T-helper 1 cell treated with Interleukin-12 subunit alpha and Interleukin-12 subunit beta and Interleukin-4 antibody, amounts not matched to agents 30 ng/mL and 1 ng/mL, for 36 hours (primary cell): ENCODE measurements at regions not wholly inside any gene's neighbourhood (a gene's known extent, or its start where the extent isn't known, plus 50 kb on each side); places are given as distances from the start of the nearest gene placed in this dataset.

Experiments
- intact Hi-C: fragments of 100-400 bp; cut with micrococcal nuclease; formaldehyde crosslinking; loops from one replicate; pipeline ENCODE4 v1.15.1; 2024

DNA sequence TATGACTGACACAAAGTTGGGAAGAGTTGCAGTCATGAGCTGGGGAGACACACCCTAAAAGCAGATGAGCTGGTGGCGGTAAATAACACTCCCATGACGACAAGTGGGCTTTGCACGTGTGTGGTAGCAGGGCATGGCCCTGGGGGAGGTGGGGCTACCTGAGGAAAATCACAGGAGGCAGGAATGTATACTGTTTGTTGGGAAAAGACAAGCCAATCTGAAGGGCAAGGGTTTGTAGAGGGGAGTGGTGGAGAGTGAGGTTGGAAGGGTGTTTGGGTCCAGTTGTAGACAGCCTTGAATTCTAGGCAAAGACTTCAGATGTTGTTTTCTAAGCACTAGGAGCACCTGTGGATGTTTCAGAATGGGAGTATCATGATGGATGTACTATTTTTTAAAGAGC is 151.6 kb downstream of the TM9SF2 start:
- intact Hi-C loops: loop anchor here (10.0 kb wide), 1 partner anchor 1222 kb away; no protein-coding TSS in a partner anchor

DNA sequence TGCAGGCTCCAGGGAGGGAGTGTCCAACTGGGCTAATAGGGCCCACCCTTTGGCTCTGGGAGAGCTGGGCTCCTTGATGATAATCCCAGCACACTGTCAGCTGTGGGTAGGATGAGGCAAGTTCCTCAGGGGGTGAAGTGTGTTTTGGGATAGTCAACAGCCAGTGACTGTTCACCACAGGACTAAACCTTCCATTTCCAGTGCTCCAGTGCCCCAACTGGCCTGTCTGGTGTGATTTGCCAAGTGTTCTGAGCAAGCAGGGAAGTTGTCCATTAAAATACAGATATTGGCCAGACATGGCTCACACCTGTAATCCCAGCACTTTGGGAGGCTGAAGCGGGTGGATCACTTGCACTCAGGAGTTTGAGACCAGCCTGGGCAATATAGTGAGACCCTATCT is 150.9 kb downstream of the TM9SF2 start:
- intact Hi-C loops: loop anchor here (10.0 kb wide), 1 partner anchor 1223 kb away; no protein-coding TSS in a partner anchor

DNA sequence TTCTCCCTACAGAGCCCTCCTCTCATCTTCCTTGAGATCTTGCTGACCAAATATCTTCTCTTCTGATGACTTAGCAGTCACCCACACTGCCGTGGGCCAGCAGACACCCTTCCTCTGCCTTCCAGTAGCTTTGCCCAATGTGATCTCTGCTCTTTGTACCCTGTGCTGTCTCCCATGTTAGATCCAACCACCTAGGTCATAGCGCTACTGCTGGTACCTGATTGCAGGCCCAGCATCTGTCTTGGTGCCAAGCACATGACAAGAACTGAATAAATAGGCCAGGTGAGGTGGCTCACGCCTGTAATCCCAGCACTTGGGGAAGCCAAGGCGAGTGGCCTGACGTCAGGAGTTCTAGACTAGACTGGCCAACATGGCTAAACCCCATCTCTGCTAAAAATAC is 149.7 kb downstream of the TM9SF2 start:
- intact Hi-C loops: loop anchor here (10.0 kb wide), 1 partner anchor 1224 kb away; no protein-coding TSS in a partner anchor

DNA sequence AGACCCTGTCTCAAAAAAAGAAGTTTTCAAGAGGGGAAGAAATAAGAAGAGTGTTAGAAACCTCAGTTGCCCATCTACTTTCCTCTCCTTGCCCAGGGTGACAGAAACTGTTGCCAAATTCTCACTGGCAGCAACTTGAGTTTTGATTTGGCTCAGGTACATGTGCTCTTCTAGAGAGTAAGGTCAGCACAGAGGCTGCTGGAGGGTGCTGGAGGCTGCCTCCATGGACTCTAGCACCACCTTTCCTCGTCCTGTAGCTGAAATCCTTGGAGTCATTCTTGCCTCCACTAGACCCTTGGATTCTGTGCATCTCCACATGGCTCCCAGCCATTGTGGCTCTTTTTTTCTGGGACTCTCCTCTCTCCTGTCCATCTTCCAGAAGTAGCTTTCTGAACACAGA is 149.1 kb downstream of the TM9SF2 start:
- intact Hi-C loops: loop anchor here (10.0 kb wide), 1 partner anchor 1224 kb away; no protein-coding TSS in a partner anchor

DNA sequence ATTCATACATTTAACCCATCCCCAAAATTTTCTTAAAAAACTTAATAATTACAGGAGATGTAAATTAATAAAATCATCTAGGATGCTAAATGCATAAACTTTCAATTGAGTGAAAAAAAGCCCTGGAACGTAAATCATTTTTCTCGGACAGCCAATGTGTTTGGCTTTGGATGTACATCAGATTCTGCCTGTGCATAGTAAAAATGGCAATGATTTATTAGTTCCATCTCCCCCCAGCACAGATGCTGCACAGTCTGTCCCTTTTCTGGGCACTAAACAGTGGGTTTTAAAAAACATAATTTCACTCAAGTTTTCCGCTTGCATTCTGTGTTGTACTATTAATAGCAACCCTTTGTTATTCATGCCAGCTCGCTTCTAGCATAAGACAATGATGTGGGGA is 147.7 kb downstream of the TM9SF2 start:
- intact Hi-C loops: no loop called here

DNA sequence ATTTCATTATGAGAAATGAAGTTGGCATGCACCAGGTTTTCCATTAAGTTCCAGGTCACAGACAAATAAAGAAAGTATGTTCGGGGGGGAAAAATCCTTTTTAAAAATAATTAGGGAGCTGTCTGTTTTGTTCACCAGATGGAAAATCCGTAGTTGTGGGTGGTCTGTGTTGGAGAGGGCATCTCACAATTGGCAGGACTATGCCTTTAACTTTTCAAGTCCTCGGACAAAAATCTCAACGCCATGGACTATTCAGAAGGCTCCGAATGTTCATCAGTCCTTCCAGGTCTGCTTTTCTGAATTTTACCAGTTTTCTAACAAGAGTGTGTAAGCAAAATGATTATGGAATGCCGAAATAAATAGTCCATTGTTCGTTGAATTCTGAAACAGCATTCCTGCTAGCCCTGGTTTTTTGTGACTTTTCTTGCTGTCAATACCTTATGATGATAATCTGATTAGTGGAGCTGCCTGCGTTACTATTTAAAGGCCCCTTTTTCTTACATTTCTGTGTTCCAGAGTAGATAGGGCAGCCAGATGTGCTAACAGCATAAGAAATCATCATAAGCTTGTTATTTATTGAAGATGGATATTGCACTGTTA is 146.9 kb downstream of the TM9SF2 start:
- intact Hi-C loops: no loop called here

DNA sequence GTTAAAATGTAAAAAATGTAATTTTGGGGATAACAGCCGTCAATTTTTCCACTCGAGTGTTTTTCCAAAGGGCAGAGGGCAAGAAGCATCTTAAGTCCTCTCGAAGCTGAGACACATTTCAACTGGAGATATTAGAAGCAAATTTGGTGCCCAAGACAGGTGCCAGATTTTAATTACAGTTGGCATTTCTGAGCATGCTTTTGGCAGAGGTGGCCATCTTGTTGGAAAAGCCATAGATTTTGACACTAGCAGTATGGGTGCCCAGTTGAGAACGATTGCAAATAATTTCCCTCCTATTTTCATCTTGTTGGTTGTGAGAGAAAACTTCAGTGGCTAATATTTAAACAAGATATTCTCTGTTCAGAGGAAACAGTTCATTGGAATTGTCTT is 146.3 kb downstream of the TM9SF2 start:
- intact Hi-C loops: no loop called here

DNA sequence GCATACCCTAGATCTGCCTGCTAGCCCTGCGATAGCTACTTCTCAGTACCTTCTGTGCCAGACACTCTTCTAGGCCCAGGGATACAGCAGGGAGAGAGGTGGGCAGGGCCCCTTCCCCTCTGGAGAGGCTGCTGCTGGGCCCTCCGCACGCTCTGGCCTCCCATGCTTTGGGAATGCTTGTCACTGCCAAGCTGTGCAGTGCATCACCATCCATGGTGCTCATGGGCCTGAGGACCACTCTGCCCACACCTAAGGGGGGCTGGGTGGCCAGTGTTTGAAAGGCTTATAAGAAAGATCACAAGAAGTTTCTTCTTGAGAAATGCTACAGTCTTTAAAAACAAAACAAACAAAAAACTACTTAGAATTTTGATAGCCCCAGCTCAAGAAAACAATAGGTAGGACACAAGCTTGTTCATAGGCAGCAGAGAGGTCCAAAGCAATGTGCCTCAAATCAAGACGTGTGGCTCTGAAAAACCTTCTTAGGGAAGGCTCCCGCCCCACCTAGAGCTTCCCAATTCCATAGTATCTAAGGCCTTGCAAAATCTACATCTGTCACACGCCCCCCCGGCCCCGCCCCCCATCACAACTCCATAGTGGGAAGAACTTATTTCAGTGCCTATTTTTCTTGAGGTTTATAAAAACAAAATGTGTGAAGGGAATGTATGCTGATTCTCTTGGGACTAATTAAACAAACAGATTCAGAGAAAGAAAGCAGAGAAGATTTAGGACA is 145.8 kb downstream of the TM9SF2 start:
- intact Hi-C loops: no loop called here

DNA sequence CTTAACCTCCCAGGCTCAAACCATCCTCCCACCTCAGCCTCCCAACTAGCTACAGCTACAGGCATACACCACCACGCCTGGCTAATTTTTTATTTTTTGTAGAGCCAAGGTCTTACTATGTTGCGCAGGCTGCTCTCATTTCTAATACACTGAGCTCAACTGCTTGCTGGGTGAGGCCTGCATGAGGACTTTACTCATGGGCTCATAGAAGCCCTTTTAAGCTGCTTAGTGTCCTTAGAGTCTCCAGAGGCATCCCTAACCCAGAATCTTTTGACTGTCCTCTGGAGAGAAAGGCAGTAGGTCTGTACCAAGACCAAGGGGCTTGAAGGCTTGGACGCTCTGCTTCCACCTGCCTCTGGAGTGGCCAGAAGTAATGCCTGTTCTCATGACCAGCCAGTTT is 141.6 kb downstream of the TM9SF2 start:
- intact Hi-C loops: no loop called here

DNA sequence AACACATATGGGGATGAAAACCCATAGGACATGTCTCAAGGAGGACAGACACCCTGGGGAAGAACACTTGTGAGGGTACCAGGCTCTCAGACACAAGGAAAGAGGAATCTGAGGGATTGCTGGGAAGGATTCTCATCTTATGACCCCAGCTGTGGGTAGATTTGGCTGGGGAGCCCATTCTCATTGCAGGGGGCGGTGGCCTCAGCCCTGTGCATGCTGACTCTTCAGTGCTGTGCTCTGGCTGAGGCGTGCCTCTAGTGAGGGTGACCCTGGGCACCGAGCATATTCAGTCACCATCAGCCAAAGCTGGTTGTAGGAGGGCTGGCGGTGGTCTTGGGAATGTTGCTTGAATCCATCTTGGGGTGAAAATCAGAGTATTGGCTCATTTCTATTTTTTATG is 140.7 kb downstream of the TM9SF2 start:
- intact Hi-C loops: no loop called here

DNA sequence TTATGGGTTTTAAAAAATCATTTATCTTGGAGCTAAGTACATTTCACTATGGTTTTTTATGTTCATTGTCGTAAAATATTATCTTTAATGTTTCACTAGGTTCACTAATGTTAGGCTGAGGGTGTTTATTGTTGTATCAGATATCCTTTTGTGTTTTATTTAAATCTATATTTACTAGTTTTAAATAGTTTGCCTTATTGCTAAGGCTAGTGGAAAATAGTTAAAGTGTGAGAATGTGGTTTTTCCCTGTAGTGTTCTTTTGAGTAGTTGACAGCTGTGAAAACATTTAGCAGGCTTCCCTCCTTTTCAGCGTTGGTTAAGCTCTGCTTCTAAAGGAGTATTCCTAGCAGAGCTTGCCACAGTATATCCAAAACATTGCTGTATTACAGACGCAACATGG is 139.0 kb downstream of the TM9SF2 start:
- intact Hi-C loops: no loop called here

DNA sequence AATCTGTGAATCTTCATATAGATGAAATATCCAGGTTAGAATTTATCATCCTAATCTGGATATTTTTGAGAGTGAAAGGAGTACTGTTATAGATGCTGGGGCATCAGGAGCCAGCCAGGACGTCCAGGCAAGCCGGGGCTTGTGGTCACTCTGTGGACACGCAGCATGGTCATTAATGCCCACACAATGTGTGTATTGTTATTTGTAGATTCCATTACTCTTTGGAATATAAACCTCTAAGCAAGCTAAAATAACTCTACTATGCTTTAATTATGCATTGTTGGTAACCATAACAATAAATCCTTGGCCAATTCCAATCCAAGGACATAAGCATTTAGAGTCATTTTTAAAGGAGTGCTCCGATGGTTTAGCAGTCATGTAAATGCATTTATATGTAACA is 137.9 kb downstream of the TM9SF2 start:
- intact Hi-C loops: no loop called here

DNA sequence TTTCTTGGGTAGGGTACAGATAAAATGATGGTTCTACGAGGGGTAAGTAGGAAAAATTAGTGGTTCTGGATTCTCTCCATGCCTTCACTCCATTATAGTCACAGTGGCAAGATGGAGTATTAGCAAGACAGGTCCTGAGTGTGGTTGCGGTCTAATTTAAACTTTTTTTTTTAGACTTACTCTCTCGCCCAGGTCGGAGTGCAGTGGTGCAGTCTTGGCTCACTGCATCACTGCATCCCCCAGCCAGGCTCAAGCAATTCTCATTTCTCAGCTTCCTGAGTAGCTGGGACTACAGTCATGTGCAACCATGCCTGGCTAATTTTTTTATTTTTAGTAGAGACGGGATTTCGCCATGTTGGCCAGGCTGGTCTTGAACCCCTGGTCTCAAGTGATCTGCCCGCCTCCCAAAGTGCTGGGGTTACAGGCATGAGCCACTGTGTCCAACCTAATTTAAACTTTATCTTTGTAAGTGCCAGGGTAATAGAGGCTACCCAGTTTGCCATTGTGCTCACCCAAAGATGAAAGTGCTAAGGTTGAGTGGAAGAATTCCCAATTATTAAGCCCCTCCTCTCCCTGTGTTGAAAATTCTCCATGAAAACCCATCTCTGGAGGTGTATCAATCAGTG is 135.6 kb downstream of the TM9SF2 start:
- intact Hi-C loops: no loop called here

DNA sequence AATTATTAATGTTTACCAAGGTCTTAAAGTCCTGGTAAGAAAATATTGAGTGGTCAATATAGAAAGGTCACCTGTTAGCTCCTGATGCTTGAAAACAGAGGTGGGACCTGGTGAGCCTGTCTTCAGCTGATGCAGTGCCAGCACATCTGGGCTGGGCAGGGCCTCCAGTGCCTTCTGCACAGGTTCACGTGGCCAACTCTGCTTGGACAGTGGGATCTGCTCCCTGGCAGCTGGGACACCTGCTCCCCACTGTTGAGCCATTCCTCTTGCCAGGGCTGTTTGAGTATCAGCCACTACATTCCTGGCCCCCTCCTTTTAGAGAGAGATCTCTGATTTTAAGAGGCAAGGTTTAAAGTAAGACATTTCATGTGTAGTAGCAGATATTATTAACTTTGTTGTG is 135.0 kb downstream of the TM9SF2 start:
- intact Hi-C loops: no loop called here

DNA sequence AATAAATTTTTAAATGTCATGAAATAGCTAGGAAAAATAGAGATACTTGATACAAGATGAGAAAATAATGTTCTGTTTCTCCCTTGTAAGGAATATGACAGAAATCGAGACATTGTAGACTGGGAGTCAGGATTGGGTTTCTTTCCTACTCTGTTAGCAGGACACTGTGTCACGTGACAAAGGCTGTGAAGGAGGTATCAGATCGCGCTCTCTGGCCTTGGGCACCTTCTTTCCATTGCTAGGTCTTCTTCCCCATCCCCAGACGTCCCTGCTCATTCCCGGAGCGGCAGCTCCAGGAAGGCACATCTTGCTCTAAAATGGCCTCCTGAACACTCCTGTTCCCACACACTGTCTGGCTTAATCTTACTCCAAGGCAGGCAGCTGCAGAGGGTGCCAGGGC is 133.4 kb downstream of the TM9SF2 start:
- intact Hi-C loops: no loop called here

DNA sequence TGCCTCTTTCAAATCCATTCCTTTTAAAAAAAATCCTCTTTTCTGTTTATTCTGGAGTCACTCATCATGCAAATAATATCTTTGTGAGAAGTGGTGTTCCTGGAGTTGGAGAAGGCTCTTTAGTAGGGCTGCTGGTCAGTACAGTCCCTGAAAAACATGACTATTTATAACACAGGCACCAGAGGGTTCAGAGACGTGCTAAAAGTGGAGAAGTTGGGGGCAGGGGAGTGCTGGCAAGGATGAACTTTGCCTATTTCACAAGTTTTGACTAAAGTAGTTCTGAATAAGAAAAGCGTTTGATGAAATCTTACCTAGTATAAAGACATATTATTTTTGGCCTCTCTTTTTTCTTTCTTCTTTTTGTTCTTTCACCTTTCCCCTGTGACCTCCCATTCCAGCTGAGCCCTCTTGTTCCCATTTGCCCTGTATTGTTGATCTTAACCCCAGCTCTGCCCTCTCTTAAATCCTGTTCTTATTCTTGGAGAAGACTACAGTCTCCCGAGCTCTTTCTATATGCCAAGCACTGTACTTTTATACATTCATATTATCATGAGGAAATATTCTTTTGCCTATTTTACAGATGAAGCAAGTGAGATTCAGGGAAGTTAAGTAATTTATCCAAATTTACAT is 129.1 kb downstream of the TM9SF2 start:
- intact Hi-C loops: no loop called here

DNA sequence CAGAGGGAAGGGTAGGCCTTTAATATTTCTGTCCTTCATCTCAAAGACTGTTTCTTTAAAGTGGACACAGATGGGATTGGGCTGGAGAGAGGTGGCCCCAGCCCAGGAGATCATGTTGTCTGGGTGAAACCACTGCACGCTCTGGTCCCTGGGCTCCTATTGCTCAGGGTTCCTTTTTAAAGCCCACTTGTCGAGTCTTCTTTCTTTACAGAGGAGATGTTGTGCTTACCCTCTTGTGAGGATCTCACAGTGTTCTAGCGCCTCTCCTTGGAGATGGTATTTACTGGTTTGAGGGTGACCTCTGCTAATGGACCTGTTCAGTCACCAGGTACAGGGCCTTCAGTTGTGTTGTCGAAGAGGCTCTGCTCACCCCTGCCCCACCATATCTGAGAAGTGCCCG is 128.4 kb downstream of the TM9SF2 start:
- intact Hi-C loops: no loop called here

DNA sequence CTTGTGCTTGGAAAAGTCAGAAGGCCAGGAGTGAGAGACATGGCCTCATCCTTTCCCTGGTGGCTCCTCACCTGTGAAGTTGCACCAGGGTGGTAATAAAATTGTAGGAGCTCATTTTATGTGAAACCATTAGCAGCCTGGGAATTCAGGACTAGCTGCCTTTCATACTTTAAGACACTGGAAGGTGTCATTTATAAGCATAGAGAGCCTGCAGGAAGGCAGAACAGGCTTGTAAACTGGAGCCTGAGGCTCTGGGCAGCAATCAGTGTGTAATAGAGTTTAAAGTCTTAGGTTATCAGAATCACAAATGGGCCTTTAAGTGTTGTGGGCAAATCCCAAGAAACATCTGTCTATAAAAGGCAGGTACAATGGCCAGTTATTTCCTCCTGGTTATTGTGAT is 127.2 kb downstream of the TM9SF2 start:
- intact Hi-C loops: no loop called here

DNA sequence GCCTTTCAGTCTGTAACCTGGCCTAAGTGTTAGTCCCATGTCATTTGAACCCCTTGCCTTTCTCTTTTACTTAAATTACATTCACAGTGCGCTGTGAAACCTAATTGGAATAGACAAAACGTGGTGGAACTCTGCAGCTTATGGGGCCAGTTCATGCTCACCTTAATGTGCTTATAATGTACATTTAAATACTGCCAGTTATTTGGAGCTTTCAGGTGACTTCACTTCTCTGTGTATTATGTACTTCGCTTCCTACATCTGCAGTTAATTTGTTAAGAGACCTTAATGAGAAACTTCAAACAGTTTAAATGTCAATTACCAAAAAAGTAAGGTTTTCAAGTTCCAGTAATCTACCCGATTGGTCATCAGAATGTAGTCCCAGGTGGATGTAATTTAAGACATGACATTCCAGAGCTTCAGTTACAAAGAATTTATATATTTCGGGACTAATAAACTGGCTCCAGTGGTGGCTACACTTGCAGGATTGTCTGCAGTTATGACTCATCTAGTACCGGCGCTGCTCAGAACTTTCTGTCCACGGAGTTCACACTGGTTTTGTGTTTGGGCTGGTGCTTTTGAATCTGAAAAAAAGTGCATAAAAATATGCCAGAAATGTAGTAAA is 125.3 kb downstream of the TM9SF2 start:
- intact Hi-C loops: no loop called here

DNA sequence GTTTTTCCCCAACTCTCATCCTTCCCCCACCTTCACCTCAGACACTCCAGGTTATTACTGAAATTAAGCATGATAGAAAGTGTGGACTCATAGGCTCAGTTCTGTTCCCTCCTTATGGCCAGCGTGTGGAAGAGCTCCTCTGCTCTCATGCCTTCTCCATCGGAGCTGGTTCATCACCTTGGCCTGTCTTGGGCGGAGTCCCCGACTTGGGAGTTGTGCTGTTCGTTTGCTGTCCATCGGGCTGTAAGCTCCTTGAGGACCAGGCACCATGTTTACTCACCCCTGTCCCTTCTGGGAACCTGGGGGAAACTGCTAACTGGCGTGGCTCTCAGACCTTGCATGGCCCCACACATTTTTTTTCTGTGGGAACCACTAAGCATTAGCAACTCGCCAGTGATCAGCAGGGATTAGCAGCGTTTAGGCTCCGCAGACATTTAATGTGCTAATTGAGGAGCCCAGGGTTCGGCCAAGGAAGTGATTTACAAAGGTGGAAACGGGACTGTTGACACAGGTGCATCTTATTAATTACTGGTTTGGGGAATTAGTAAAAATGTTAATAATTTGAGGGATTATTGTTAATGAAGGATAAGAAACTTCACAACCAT is 123.8 kb downstream of the TM9SF2 start:
- intact Hi-C loops: no loop called here

DNA sequence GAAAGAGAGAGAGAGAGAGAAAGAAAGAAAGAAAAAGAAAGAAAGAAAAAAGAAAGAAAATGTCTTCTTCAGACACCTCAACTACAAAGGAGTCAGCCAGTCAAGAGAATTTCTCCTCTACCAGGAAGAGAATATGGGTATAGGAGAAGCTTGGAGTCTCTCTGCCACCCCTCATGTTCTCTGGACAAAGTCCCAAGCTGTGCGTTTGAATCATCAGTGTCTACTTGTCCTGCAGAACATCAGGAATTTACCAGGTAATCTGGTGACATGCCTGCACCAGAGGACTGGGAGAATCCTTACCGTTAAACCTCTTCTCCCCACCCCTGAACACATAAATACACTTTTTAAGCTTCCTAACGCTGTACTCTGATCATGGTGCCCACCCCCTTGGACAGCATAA is 119.5 kb downstream of the TM9SF2 start:
- intact Hi-C loops: no loop called here
